GM23248 (cell line): ENCODE measurements at regions not wholly inside any gene's neighbourhood (a gene's known extent, or its start where the extent isn't known, plus 50 kb on each side); places are given as distances from the start of the nearest gene placed in this dataset.

Source experiments
- DNase-seq: peaks from one replicate; pipeline ENCODE4 v3.0.0-alpha.2; 2015
- H2AFZ ChIP-seq: fragments of 200-600 bp; sonication (generic); 2 replicates; pipeline ENCODE4 v1.6.1; 2016; ENCODE audit warnings: antibody characterized with exemption
- H3F3A ChIP-seq: fragments of 200-600 bp; sonication (generic); 2 replicates; pipeline ENCODE4 v1.6.1; 2016; ENCODE audit warnings: mild to moderate bottlenecking, antibody characterized with exemption, mixed run types; ENCODE audit not compliant: insufficient read depth
- H3K27ac ChIP-seq: fragments of 200-600 bp; sonication (generic); 2 replicates; pipeline ENCODE4 v1.5.1; 2016; ENCODE audit warnings: mild to moderate bottlenecking
- H3K27me3 ChIP-seq: fragments of 200-600 bp; sonication (generic); replicated peaks from 2 replicates; pipeline ENCODE4 v1.6.1; 2016; ENCODE audit warnings: mild to moderate bottlenecking; ENCODE audit not compliant: insufficient read depth
- H3K36me3 ChIP-seq: fragments of 200-600 bp; sonication (generic); 2 replicates; pipeline ENCODE4 v1.6.1; 2016; ENCODE audit warnings: low read depth, mild to moderate bottlenecking
- H3K4me1 ChIP-seq: fragments of 200-600 bp; sonication (generic); 2 replicates; pipeline ENCODE4 v1.6.1; 2016; ENCODE audit warnings: mild to moderate bottlenecking; ENCODE audit not compliant: insufficient read depth
- H3K4me2 ChIP-seq: fragments of 200-600 bp; sonication (generic); one replicate; pipeline ENCODE4 v1.6.1; 2016; ENCODE audit warnings: mild to moderate bottlenecking; ENCODE audit not compliant: unreplicated experiment
- H3K4me3 ChIP-seq: fragments of 200-600 bp; sonication (generic); 2 replicates; pipeline ENCODE4 v1.5.1; 2016; ENCODE audit warnings: mild to moderate bottlenecking
- H3K79me2 ChIP-seq: fragments of 200-600 bp; sonication (generic); 2 replicates; pipeline ENCODE4 v1.6.1; 2016; ENCODE audit warnings: mild to moderate bottlenecking; ENCODE audit not compliant: insufficient read depth
- H3K9ac ChIP-seq: fragments of 200-600 bp; sonication (generic); 2 replicates; pipeline ENCODE4 v1.6.1; 2016; ENCODE audit warnings: mild to moderate bottlenecking
- H3K9me2 ChIP-seq: fragments of 200-600 bp; sonication (generic); 2 replicates; pipeline ENCODE4 v1.6.1; 2016; ENCODE audit warnings: mixed run types, mild to moderate bottlenecking, moderate library complexity; ENCODE audit not compliant: insufficient read depth
- H3K9me3 ChIP-seq: fragments of 200-600 bp; sonication (generic); one replicate; pipeline ENCODE4 v1.6.1; 2017; ENCODE audit warnings: low read depth
- H4K20me1 ChIP-seq: fragments of 200-600 bp; sonication (generic); 2 replicates; pipeline ENCODE4 v1.6.0; 2016; ENCODE audit not compliant: insufficient read depth
- EZH2 ChIP-seq: fragments of 200-600 bp; sonication (generic); IDR thresholded peaks from 2 replicates; pipeline ENCODE4 v1.6.1; 2018; ENCODE audit warnings: antibody characterized with exemption, mild to moderate bottlenecking; ENCODE audit not compliant: insufficient read depth, poor library complexity, severe bottlenecking
- EZH2phosphoT487 ChIP-seq: fragments of 200-600 bp; sonication (generic); IDR thresholded peaks from 2 replicates; pipeline ENCODE4 v1.6.1; 2018; ENCODE audit warnings: antibody characterized with exemption, moderate library complexity, mild to moderate bottlenecking, low read depth; ENCODE audit not compliant: insufficient read depth
- WGBS, 2 experiments: methylation state at CpG; one replicate each; pipeline ENCODE4 v1.1.6; 2015 to 2017; ENCODE audit warnings: low lambda C conversion rate in 2 of 2, low coverage in 1 of 2; ENCODE audit errors: missing lambda C conversion rate in 2 of 2; 5-methylcytosine and 5-hydroxymethylcytosine counted together
- in situ Hi-C: fragments of 300-500 bp; cut with MboI; formaldehyde crosslinking; loops from 2 replicates; pipeline ENCODE4 v1.15.0; 2020

- H3K36me3 ChIP-seq, result no peaks in the 10 kb centered on the region
- H3K9me3 ChIP-seq, result no peaks in the 10 kb centered on the region
- TF ChIP-seq EZH2 (no peak), EZH2phosphoT487 (no peak)
- peaks cover 34% of the 10 kb centered on the region for H3F3A ChIP-seq
- peak overlapping the region; percentile 88 for H3K4me2 ChIP-seq
- peaks cover 63% of the 10 kb centered on the region for H3K4me1 ChIP-seq
- no peaks in the 10 kb centered on the region for H4K20me1 ChIP-seq
- no peaks in the 10 kb centered on the region for H3K27me3 ChIP-seq
- H3K9me2 ChIP-seq, result no peaks in the 10 kb centered on the region
- H3K79me2 ChIP-seq, result peaks cover 52% of the 10 kb centered on the region
- peak; percentile 16 for DNase-seq
- peak overlapping the region; percentile 85 for H3K9ac ChIP-seq
- H3K27ac ChIP-seq, result peak overlapping the region; percentile 77
- H2AFZ ChIP-seq, result no peak overlapping the region
- WGBS, 2 experiments, result 83 to 87% methylated on average over 4 of the region's 4 CpGs
- peak overlapping the region; percentile 94 for H3K4me3 ChIP-seq
- in situ Hi-C loops, result loop anchor here (10.0 kb wide), 2 partner anchors 78 to 158 kb away; no protein-coding TSS in a partner anchor
Observed at GRCh38 chr1:39106801-39107327, 80.7 kb downstream of the NDUFS5 start.

- Histone ChIP-seq H3K9ac (0 out of 2 replicates have a peak overlapping the region, but pooled peaks have one; percentile 85), H3F3A (peaks cover 40% of the 10 kb centered on the region), H3K4me3 (peak overlapping the region; percentile 94; the same call in 1 of the 2 replicates), H3K4me1 (peaks cover 67% of the 10 kb centered on the region), H3K9me2 (no peaks in the 10 kb centered on the region), H4K20me1 (no peaks in the 10 kb centered on the region), H3K27ac (no peak overlapping the region), H3K36me3 (no peaks in the 10 kb centered on the region), H3K79me2 (peaks cover 60% of the 10 kb centered on the region), H3K27me3 (no peaks in the 10 kb centered on the region), H2AFZ (no peak overlapping the region), H3K4me2 (peak overlapping the region; percentile 88), H3K9me3 (no peaks in the 10 kb centered on the region)
- in situ Hi-C loops, result loop anchor here (10.0 kb wide), 2 partner anchors 77 to 157 kb away; no protein-coding TSS in a partner anchor
- TF ChIP-seq EZH2phosphoT487, result no peak
- no peak for TF ChIP-seq EZH2
- WGBS, 2 experiments, result 77 to 80% methylated on average over 8 of the region's 8 CpGs
- DNase-seq, result peak; percentile 22
Observed at GRCh38 chr1:39107341-39108290, 81.5 kb downstream of the NDUFS5 start.

GRCh38 chr1:39109644-39110043 lies 83.5 kb downstream of the NDUFS5 start:
- in situ Hi-C loops, result loop anchor here (10.0 kb wide), 2 partner anchors 75 to 155 kb away; no protein-coding TSS in a partner anchor

GRCh38 chr1:39110325-39110851 lies 84.2 kb downstream of the NDUFS5 start:
- no peaks in the 10 kb centered on the region for H3K36me3 ChIP-seq
- DNase-seq, result peak; percentile 94
- TF ChIP-seq EZH2phosphoT487 (no peak), EZH2 (no peak)
- peak overlapping the region; percentile 78 for H3K9ac ChIP-seq
- H4K20me1 ChIP-seq, result peaks cover 3% of the 10 kb centered on the region; the same call in 1 of the 2 replicates
- in situ Hi-C loops, result no loop called here
- peaks cover 71% of the 10 kb centered on the region for H3K4me1 ChIP-seq
- H3K9me2 ChIP-seq, result no peaks in the 10 kb centered on the region; the same call in 1 of the 2 replicates
- peaks cover 86% of the 10 kb centered on the region for H3K79me2 ChIP-seq
- H3K9me3 ChIP-seq, result no peaks in the 10 kb centered on the region
- no peaks in the 10 kb centered on the region for H3K27me3 ChIP-seq
- H2AFZ ChIP-seq, result peak overlapping the region; percentile 40
- peak overlapping the region; percentile 28 for H3K4me3 ChIP-seq
- H3K4me2 ChIP-seq, result peak overlapping the region; percentile 69
- peak overlapping the region; percentile 95 for H3K27ac ChIP-seq
- 1 to 3% methylated on average over 3 of the region's 3 CpGs for WGBS, 2 experiments
- peaks cover 34% of the 10 kb centered on the region for H3F3A ChIP-seq

More at GRCh38 chr1:39109644-39110043, 83.5 kb downstream of the NDUFS5 start:
- Histone ChIP-seq H3K4me1 (peaks cover 66% of the 10 kb centered on the region), H3K79me2 (peaks cover 80% of the 10 kb centered on the region), H3K27me3 (no peaks in the 10 kb centered on the region), H3K36me3 (no peaks in the 10 kb centered on the region), H2AFZ (no peak overlapping the region), H3K9me3 (no peaks in the 10 kb centered on the region), H3K27ac (peak overlapping the region; percentile 95), H3K4me3 (no peak overlapping the region), H3K9me2 (no peaks in the 10 kb centered on the region; the same call in 1 of the 2 replicates), H4K20me1 (peaks cover 3% of the 10 kb centered on the region; the same call in 1 of the 2 replicates), H3K4me2 (no peak overlapping the region), H3F3A (peaks cover 28% of the 10 kb centered on the region), H3K9ac (no peak overlapping the region)
- WGBS, 2 experiments, result 96 to 99% methylated on average over 2 of the region's 2 CpGs
- DNase-seq, result no peak
- no peak for TF ChIP-seq EZH2phosphoT487
- TF ChIP-seq EZH2, result no peak
